ENCODE measurements at regions not wholly inside any gene's neighbourhood (a gene's known extent, or its start where the extent isn't known, plus 50 kb on each side); places are given as distances from the start of the nearest gene placed in this dataset.

DNA sequence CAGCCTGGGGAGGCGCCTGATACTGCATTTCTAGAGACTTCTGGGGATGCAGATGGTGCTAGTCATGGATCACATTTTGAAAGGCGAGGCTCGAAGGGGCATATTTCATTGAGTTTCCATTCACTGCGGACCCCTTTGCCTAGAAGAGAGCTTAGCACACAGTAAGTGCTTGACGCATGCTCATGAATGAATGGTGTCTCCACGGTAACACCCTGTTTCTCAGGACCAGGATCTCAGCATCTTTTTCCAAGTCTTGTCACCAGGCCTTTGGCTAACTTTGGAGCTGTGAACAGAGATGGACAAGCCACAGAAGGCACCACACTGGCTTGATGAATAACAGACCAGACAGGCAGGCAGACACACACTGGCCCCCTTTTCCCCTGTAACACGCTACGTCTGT lies 151.3 kb downstream of the FOXL1 start (continued):
- TF ChIP-seq, protein P1, sequence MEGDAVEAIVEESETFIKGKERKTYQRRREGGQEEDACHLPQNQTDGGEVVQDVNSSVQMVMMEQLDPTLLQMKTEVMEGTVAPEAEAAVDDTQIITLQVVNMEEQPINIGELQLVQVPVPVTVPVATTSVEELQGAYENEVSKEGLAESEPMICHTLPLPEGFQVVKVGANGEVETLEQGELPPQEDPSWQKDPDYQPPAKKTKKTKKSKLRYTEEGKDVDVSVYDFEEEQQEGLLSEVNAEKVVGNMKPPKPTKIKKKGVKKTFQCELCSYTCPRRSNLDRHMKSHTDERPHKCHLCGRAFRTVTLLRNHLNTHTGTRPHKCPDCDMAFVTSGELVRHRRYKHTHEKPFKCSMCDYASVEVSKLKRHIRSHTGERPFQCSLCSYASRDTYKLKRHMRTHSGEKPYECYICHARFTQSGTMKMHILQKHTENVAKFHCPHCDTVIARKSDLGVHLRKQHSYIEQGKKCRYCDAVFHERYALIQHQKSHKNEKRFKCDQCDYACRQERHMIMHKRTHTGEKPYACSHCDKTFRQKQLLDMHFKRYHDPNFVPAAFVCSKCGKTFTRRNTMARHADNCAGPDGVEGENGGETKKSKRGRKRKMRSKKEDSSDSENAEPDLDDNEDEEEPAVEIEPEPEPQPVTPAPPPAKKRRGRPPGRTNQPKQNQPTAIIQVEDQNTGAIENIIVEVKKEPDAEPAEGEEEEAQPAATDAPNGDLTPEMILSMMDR (IDR thresholded peaks at IDR 0.05; ENCODE audit: low read depth, low read length, missing input control): no peak
- TF ChIP-seq FOXA2 (IDR thresholded peaks at IDR 0.05) (no peak), HNF4G (IDR thresholded peaks at IDR 0.05) (no peak)
- TF ChIP-seq, protein P2, sequence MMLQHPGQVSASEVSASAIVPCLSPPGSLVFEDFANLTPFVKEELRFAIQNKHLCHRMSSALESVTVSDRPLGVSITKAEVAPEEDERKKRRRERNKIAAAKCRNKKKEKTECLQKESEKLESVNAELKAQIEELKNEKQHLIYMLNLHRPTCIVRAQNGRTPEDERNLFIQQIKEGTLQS (IDR thresholded peaks at IDR 0.05): no peak

DNA sequence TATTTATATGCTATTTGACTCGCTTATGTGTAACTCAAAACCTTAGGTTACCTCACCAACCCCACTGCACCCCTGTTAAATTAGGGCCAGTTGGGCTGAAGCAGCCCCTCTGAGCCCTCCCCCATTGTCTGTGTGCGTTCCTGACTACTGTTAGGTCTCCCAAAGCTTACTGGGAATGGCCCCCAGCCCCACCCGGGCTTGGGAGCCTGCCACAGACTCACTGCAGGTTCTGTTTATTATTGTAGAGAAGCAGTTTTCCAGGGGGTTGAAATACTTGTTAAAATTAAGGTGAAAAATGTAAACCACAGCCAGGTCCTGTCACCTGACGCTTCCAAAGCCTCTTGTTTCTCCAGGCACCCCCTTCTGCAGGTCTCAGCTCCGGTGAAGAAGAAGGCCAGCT lies 151.7 kb downstream of the FOXL1 start:
- no peak overlapping the region for H3K4me3 ChIP-seq (ENCODE audit: low read depth in 1 of 3, low read length in 3 of 3)
- peaks cover 0 to 12% (median 0%) of the 10 kb centered on the region in 4 donors for H3K27me3 ChIP-seq (ENCODE audit: control insufficient read depth in 4 of 4, insufficient read depth in 4 of 4, low read length in 3 of 4)
- DNase-seq (ENCODE audit: low spot score): no peak
- TF ChIP-seq TAF1 (conservative IDR thresholded peaks at IDR 0.05): no peak
- TF ChIP-seq, protein P2 (IDR thresholded peaks at IDR 0.05): no peak
- TF ChIP-seq GABPA (IDR thresholded peaks at IDR 0.05 in 1 of 2, conservative IDR thresholded peaks at IDR 0.05 in 1 of 2): no peak
- TF ChIP-seq, protein P3, sequence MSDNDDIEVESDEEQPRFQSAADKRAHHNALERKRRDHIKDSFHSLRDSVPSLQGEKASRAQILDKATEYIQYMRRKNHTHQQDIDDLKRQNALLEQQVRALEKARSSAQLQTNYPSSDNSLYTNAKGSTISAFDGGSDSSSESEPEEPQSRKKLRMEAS (IDR thresholded peaks at IDR 0.05): no peak
- TF ChIP-seq FOXA1 (IDR thresholded peaks at IDR 0.05): no peak
- no peak for TF ChIP-seq HNF4A (conservative IDR thresholded peaks at IDR 0.05)
- TF ChIP-seq, protein P1 (IDR thresholded peaks at IDR 0.05; ENCODE audit: low read depth, low read length, missing input control): no peak
- no peak for TF ChIP-seq EGR1 (IDR thresholded peaks at IDR 0.05; ENCODE audit: low read depth in 2 of 2)
- TF ChIP-seq NR2F2 (IDR thresholded peaks at IDR 0.05): no peak
- TF ChIP-seq RXRA (IDR thresholded peaks at IDR 0.05): no peak
- TF ChIP-seq, protein P4, sequence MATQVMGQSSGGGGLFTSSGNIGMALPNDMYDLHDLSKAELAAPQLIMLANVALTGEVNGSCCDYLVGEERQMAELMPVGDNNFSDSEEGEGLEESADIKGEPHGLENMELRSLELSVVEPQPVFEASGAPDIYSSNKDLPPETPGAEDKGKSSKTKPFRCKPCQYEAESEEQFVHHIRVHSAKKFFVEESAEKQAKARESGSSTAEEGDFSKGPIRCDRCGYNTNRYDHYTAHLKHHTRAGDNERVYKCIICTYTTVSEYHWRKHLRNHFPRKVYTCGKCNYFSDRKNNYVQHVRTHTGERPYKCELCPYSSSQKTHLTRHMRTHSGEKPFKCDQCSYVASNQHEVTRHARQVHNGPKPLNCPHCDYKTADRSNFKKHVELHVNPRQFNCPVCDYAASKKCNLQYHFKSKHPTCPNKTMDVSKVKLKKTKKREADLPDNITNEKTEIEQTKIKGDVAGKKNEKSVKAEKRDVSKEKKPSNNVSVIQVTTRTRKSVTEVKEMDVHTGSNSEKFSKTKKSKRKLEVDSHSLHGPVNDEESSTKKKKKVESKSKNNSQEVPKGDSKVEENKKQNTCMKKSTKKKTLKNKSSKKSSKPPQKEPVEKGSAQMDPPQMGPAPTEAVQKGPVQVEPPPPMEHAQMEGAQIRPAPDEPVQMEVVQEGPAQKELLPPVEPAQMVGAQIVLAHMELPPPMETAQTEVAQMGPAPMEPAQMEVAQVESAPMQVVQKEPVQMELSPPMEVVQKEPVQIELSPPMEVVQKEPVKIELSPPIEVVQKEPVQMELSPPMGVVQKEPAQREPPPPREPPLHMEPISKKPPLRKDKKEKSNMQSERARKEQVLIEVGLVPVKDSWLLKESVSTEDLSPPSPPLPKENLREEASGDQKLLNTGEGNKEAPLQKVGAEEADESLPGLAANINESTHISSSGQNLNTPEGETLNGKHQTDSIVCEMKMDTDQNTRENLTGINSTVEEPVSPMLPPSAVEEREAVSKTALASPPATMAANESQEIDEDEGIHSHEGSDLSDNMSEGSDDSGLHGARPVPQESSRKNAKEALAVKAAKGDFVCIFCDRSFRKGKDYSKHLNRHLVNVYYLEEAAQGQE (IDR thresholded peaks at IDR 0.05): no peak
- TF ChIP-seq HNF4G (IDR thresholded peaks at IDR 0.05): no peak
- WGBS: 64% methylated on average over 5 of the region's 5 CpGs
- no peak overlapping the region for H3K27ac ChIP-seq (ENCODE audit: low read depth in 1 of 2, low read length in 2 of 2)
- no peak overlapping the region for H3K9ac ChIP-seq (ENCODE audit: low read depth in 1 of 2, low read length in 2 of 2)
- H3K36me3 ChIP-seq (ENCODE audit: control insufficient read depth in 4 of 4, insufficient read depth in 3 of 4, low read depth in 1 of 4, low read length in 3 of 4): no peaks in the 10 kb centered on the region
- H3K9me3 ChIP-seq (ENCODE audit: control insufficient read depth in 4 of 4, low read length in 3 of 4): no peaks in the 10 kb centered on the region
- H3K4me1 ChIP-seq (ENCODE audit: control insufficient read depth in 4 of 4, insufficient read depth in 4 of 4, low read length in 3 of 4): no peaks in the 10 kb centered on the region

Measured in liver (tissue), 8 donors.